ENCODE measurements at regions not wholly inside any gene's neighbourhood (a gene's known extent, or its start where the extent isn't known, plus 50 kb on each side); places are given as distances from the start of the nearest gene placed in this dataset.

GRCh38 chr18:75507636-75508035, 80.1 kb upstream of the SMIM21 start:
- WGBS (ENCODE audit: insufficient coverage, low coverage, missing lambda C conversion rate) = 0% methylated on average over 5 of the region's 5 CpGs
- H3K27ac ChIP-seq (ENCODE audit: extremely low read depth, low read depth, low read length) = no peak overlapping the region
- H3K79me2 ChIP-seq (ENCODE audit: control insufficient read depth, insufficient read depth, low read length) = no peaks in the 10 kb centered on the region
- no peak for TF ChIP-seq PBX2 (CRISPR knock-in tag; IDR thresholded peaks at IDR 0.05; ENCODE audit: low read depth)
- TF ChIP-seq PBX2 (tag; conservative IDR thresholded peaks at IDR 0.05; ENCODE audit: low read depth) = no peak
- no peak for TF ChIP-seq ZBTB17 (CRISPR knock-in tag; IDR thresholded peaks at IDR 0.05)
- no peak for TF ChIP-seq SRSF1 (IDR thresholded peaks at IDR 0.05; ENCODE audit: low read depth, low read length)
- TF ChIP-seq NELFE (IDR thresholded peaks at IDR 0.05; ENCODE audit: insufficient read depth, insufficient read length) = no peak
- TF ChIP-seq PHF8 (IDR thresholded peaks at IDR 0.05; ENCODE audit: borderline replicate concordance, low read length) = no peak
- no peak for TF ChIP-seq HMGN3 (IDR thresholded peaks at IDR 0.05; ENCODE audit: borderline replicate concordance, extremely low read depth, insufficient read length, low read depth, low read length)
- TF ChIP-seq NR1H2 (CRISPR knock-in tag; IDR thresholded peaks at IDR 0.05) = no peak
- no peak for TF ChIP-seq SMARCA5 (IDR thresholded peaks at IDR 0.05)
- TF ChIP-seq ZNF384 (IDR thresholded peaks at IDR 0.05; ENCODE audit: low read depth, low read length) = no peak
- TF ChIP-seq, protein P1, sequence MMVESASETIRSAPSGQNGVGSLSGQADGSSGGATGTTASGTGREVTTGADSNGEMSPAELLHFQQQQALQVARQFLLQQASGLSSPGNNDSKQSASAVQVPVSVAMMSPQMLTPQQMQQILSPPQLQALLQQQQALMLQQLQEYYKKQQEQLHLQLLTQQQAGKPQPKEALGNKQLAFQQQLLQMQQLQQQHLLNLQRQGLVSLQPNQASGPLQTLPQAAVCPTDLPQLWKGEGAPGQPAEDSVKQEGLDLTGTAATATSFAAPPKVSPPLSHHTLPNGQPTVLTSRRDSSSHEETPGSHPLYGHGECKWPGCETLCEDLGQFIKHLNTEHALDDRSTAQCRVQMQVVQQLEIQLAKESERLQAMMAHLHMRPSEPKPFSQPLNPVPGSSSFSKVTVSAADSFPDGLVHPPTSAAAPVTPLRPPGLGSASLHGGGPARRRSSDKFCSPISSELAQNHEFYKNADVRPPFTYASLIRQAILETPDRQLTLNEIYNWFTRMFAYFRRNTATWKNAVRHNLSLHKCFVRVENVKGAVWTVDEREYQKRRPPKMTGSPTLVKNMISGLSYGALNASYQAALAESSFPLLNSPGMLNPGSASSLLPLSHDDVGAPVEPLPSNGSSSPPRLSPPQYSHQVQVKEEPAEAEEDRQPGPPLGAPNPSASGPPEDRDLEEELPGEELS (CRISPR knock-in tag; IDR thresholded peaks at IDR 0.05; ENCODE audit: borderline replicate concordance) = no peak
- TF ChIP-seq, protein P2, sequence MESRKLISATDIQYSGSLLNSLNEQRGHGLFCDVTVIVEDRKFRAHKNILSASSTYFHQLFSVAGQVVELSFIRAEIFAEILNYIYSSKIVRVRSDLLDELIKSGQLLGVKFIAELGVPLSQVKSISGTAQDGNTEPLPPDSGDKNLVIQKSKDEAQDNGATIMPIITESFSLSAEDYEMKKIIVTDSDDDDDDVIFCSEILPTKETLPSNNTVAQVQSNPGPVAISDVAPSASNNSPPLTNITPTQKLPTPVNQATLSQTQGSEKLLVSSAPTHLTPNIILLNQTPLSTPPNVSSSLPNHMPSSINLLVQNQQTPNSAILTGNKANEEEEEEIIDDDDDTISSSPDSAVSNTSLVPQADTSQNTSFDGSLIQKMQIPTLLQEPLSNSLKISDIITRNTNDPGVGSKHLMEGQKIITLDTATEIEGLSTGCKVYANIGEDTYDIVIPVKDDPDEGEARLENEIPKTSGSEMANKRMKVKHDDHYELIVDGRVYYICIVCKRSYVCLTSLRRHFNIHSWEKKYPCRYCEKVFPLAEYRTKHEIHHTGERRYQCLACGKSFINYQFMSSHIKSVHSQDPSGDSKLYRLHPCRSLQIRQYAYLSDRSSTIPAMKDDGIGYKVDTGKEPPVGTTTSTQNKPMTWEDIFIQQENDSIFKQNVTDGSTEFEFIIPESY (CRISPR knock-in tag; IDR thresholded peaks at IDR 0.05) = no peak
- TF ChIP-seq, protein P3, sequence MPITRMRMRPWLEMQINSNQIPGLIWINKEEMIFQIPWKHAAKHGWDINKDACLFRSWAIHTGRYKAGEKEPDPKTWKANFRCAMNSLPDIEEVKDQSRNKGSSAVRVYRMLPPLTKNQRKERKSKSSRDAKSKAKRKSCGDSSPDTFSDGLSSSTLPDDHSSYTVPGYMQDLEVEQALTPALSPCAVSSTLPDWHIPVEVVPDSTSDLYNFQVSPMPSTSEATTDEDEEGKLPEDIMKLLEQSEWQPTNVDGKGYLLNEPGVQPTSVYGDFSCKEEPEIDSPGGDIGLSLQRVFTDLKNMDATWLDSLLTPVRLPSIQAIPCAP (CRISPR knock-in tag; IDR thresholded peaks at IDR 0.05; ENCODE audit: borderline replicate concordance) = no peak
- H3K36me3 ChIP-seq (ENCODE audit: control insufficient read depth, insufficient read depth, low read length) = no peaks in the 10 kb centered on the region
- H3K4me1 ChIP-seq (replicated peaks in 1 of 2; ENCODE audit: control insufficient read depth in 2 of 2, insufficient read depth in 2 of 2, low read length in 2 of 2) = no peaks in the 10 kb centered on the region
- no peak overlapping the region for H2AFZ ChIP-seq (ENCODE audit: low read depth, low read length)
- BruUV-seq (replicated peaks) = no TSS peak
- H3K9me1 ChIP-seq (ENCODE audit: control insufficient read depth, insufficient read depth, low read length) = no peaks in the 10 kb centered on the region
- H3K4me2 ChIP-seq (ENCODE audit: insufficient read depth, low read length) = no peak overlapping the region
- ChIA-PET CTCF (ENCODE audit: low intra/inter-chr PET ratio) (no interaction called here), POLR2A (no interaction called here)
- FAIRE-seq (no peak), DNase-seq (ENCODE audit: extremely low read depth in 1 of 4, low spot score in 3 of 4) (no peak), ATAC-seq (no peak)
- in situ Hi-C loops (cut with MboI) (no loop called here), intact Hi-C loops (cut with micrococcal nuclease) (no loop called here)
- H4K20me1 ChIP-seq (replicated peaks; ENCODE audit: control insufficient read depth, insufficient read depth, low read length) = no peaks in the 10 kb centered on the region
- H3K9ac ChIP-seq (ENCODE audit: insufficient read depth in 1 of 2, low read depth in 2 of 2, low read length in 2 of 2) = no peak overlapping the region
- H3K9me3 ChIP-seq (replicated peaks; ENCODE audit: control insufficient read depth, insufficient read depth, low read depth, low read length) = no peaks in the 10 kb centered on the region
- H3K4me3 ChIP-seq = no peak overlapping the region
- no peaks in the 10 kb centered on the region for H3K27me3 ChIP-seq (ENCODE audit: control insufficient read depth in 2 of 2, insufficient read depth in 2 of 2, low read length in 2 of 2)

Measured in K562 (cell line).